ENCODE measurements at regions not wholly inside any gene's neighbourhood (a gene's known extent, or its start where the extent isn't known, plus 50 kb on each side); places are given as distances from the start of the nearest gene placed in this dataset.
"Not testable (repeated sequence)": the region's sequence is repeated elsewhere in the genome, so short reads cannot be mapped to it uniquely, and the experiment has no call there.

DNA sequence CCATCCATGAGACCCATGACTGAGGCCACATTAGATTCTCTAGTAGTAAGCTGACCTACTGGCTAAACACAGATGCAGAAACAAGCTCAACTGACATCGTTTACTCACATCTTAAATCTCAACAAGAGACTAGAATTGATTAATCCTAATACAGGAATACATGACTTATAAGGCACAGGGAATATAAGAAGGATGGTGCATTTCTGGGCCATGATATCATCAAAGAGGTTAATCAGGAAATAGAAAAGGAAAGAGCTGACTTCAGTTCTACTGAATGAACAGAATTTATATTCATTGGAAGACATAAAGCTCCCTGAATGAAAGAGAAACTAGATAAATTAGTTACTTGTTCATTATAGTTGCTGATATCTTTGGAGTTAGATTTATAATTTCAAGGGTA is 1406.5 kb downstream of the STIM2 start:
- intact Hi-C loops (cut with micrococcal nuclease) = no loop called here

DNA sequence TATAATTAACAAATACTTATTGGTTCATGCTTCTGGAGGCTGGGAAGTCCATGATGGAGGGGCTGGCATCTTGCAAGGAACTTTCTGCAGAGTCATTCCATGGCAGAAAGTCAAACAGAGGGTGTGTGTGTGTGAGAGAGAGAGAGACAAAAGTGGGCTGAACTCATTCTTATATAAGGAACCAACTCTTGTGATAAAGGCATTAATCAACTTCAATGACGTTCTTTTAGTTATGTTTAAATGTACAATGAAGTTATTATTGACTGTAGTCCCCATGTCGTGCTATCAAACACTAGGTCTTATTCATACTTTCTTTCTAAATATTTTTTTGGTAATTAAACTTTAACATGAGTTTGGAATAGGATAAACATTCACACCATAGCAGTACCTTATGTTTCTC is 1408.8 kb downstream of the STIM2 start:
- intact Hi-C loops (cut with micrococcal nuclease) = no loop called here

DNA sequence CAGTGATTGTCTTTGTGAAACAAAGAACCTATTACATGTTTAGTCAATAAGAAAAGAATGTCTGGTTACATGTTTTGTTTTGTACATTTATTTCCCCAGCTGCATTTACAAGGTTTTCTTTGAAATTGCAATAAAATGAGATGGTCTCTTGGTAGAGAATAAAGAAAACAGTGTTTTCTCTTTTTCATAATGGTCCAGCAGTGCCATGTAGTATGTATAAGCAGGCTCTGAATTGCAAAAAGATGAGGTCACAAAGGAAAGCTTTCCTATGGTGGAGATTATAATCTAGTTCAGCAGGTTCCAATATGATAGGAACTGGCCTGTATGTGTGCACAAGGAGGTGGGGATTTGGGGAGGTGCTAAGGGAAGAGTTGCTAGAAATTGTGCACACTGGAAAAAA is 1417.3 kb downstream of the STIM2 start:
- intact Hi-C loops (cut with micrococcal nuclease) = no loop called here

DNA sequence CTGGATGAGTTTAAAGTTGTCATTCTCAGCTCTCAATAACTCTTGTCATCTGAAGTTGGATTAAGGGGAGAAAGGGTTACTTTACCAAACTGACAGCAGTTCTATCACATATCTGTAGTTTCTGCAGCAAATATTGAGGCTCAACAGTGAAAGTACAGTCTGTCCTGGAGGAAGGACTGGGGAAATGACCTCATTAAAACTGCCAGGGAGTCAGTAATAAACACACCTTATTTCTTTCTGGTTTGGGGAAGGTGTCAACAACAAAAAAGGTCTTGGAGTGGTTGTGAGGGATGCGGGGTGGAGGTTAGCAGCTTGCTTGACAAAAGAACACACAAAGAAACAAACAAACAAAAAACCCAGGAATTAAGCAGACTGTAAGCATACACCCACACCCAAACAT is 1418.0 kb downstream of the STIM2 start:
- intact Hi-C loops (cut with micrococcal nuclease) = no loop called here

DNA sequence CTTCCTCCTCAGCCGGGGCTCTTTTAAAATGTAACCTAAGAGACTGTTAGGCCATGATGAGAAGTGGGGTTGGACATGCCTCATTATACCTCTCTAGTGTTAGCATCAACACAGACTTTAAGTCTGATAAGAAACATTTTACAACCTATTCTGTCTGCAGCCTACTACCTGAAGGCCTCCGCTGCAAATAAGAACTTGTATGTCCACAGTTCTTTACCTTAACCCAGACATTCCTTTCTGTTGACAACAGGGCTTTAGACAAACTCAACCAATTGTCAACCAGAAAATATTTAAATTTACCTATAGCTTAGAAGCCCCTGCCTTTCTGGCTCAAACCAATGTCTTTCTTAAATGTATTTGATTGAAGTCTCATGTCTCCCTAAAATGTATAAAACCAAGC is 1418.6 kb downstream of the STIM2 start:
- intact Hi-C loops (cut with micrococcal nuclease) = no loop called here

DNA sequence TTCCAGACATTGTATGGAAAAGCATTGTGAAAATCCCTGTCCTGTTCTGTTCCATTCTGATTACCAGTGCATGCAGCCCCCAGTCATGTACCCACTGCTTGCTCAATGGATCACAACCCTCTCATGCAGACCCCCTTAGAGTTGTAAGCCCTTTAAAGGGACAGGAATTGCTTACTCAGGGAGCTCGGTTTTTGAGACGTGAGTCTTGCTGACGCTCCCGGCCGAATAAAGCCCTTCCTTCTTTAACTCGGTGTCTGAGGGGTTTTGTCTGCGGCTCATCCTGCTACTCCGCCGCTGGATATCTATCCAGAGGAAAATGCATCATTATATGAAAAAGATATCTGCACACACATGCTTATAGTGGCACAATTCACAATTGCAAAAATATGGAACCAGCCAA is 1425.6 kb downstream of the STIM2 start:
- intact Hi-C loops (cut with micrococcal nuclease) = not testable (repeated sequence)

DNA sequence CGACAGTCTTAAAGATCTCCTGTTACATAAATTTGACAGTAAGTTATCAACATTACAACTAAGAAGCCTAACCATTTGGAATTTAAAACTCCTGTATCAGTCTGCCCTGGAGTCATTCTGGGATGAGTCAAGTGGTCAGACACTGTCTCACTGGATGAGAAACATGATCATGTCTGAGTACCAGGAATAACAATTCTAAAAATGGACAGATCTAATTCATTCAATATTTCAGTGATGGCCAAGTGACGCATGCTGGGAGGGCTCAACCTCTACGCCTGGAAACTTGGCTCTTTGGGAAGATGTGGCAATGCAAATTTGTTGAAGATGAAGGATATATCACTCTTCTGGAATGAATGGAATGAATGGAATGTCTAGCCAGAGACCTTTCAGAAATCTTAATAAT is 1427.2 kb downstream of the STIM2 start:
- intact Hi-C loops (cut with micrococcal nuclease) = no loop called here

DNA sequence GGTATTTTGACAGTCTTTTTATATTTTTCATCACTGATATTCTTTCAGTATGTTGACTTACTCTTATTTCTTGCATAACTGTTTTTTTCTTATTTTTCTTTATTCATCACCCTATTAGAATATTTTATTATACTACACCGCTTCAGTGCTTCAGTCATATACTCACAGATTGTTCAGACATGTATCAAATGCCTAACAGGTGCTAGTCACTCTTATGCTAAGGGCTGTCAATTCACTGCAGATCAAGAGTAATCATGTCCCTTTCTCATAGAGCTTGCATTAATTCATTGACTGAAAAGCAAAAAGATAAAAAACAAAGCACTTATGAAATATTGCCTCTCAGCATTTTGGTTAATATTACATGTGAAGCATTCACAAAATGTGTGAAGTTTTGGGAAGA is 1435.6 kb downstream of the STIM2 start:
- intact Hi-C loops (cut with micrococcal nuclease) = no loop called here

DNA sequence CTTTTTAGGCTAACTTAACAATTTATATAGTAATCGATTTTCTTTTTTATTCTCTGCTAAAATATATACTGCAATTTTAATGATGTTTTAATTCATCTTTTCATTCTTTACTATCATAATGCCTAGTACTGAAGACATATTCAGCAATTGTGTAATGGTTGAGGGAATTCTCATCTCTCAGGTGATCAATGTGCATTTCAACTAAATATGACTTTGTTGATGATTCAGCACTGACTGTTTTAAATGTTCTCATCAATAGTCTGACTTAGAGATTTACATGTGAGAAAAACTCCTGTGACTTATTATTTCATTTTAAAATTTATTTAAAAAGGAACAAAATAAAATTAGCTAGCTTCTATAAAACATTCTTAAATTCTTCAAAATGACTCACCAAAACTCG is 1450.3 kb downstream of the STIM2 start:
- intact Hi-C loops (cut with micrococcal nuclease) = no loop called here

DNA sequence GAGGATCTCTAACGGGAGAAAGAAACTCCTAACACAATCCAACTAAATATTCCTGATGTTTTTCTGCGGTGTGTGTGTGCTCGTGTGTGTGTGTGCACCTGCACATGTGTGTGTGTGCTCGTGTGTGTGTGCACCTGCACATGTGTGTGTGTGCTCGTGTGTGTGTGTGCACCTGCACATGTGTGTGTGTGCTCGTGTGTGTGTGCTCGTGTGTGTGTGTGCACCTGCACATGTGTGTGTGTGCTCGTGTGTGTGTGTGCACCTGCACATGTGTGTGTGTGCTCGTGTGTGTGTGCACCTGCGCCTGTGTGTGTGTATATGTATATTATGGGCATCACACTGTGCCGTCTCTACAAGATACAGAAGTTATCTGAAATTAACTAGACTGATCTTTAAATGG is 1451.9 kb downstream of the STIM2 start:
- intact Hi-C loops (cut with micrococcal nuclease) = not testable (repeated sequence)

DNA sequence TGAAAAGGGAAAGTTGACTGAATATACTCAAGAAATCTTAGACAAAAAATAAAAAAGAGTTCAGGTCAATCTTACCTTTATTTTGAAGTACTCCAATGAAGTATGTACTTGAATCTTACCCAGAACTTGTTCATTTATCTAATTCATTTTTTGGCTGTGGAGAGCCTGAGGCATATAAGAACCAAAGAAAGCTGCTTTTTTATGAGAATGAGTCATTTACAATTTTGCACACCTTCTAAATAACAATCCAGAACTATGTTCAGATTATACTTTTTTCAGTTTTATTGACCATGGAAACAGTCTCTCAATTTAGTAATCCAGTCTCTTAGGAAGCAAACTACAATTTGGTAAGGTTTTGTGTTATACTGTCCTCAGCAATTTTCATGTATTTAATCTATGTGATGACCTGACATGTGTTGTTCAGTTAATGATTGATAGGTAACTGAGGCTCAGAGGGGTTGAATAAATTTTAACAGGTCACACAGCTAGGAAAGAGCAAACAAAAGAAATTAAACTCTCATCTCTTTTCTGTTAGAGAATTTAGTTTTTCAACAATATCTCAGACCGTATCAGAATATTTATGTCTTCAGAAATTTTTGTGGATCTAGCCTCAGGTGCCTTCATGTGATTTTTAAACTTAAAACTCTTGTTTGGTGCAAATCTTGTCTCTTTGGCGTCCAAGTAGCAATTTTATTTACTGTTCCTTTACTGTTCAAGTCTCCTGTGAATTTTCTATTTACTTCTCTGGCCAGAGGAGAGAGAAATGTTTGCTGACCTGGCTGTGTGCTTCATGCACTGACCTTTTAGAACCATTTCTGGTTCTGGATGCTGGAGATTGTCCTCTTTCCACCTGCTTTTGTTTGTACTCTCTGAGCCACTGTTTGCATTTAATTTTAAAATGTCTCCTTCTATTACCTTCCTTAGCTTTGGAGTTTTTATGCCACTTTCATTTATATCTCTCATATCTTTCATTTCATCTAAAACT is 1453.4 kb downstream of the STIM2 start:
- intact Hi-C loops (cut with micrococcal nuclease) = no loop called here

DNA sequence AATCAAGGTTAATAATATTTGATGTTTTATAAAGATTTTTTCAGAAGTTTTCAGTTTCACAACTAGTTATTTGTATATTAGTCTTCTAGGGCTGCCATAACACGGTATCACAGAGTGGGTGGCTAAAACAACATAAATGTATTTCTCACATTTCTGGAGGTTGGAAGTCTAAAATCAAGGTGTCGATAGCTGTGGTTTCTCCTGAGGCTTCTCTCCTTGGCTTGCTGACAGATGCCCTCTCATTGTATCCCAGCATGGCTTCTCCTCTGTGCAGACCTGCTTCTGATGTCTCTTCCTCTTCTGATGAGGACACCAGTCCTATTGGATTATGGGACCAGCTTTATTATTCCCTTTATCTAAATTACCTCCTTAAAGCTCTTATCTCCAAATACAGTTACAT is 1456.6 kb downstream of the STIM2 start:
- intact Hi-C loops (cut with micrococcal nuclease) = no loop called here

DNA sequence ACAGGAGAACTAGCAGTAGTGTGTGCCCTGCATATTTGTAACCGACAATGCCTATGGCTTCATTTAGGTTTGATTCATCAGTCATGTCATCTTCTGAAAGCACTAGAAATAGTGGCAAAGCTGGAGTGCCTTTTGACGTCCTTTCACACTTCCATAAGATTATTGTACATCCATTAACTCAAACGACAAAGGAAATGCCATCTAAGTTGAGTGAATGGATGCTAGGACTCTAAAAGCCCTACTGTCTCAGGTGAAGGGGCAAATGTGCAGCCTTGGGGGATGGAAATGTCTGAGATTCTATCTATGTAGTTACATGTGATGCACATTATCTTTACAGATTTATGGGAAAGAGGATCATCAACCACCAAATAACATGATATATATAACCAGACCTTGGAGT is 1473.6 kb downstream of the STIM2 start:
- intact Hi-C loops (cut with micrococcal nuclease) = no loop called here

DNA sequence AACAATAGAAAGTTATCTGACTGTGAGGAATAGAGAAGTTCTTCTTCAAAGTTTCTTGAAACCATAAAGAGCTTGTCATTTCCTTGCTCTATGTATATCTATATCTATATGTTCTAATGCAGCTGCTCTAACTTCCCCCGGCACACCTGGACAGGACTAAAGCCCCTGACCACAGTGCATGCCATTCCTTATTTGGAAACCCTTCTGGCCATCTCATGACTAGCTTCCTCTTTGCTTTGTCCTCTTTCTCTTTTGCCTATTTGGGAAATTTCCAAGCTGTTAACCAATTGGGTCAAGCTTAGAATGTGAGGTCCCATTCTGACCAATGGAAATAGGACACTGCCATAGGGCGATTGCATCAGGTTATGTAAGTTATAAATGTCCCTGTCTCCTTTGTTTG is 1481.1 kb downstream of the STIM2 start:
- intact Hi-C loops (cut with micrococcal nuclease) = no loop called here

DNA sequence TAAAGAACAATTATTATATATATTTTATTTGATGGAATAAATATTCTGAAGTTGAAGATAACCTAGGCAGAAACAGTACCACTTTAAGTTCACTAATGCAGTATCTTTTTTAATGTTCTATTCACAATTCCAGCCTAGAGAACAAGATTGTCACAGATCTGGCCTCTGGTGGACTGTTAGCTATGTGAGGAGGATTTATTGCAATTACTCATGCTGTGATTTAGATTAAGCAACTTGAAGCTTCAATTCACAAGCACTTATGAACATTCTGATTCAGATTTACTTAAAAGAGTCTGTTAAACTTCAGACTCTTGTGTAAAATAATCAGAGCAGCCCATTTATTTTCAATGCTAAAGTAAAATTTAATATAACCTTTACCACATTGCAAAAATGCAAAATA is 1489.8 kb downstream of the STIM2 start:
- intact Hi-C loops (cut with micrococcal nuclease) = no loop called here

DNA sequence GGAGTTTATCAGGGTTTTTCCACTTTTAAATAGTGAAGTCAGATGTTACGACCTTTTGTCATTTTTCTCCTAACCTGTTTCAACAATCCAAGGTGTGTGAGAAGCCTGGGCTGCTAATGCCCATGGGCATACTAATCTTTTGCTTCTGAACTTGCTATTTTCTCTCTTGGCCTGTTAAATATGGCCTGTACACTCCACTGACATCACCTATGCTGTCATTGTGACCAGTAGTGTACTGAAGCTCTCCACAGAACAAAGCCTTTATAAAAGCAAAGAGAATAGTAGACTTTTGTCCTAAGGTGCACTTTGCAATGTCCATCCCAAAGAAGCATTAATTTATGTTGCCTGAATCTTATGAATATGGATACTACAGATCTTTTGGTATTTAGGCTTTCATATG is 1490.5 kb downstream of the STIM2 start:
- intact Hi-C loops (cut with micrococcal nuclease) = no loop called here

DNA sequence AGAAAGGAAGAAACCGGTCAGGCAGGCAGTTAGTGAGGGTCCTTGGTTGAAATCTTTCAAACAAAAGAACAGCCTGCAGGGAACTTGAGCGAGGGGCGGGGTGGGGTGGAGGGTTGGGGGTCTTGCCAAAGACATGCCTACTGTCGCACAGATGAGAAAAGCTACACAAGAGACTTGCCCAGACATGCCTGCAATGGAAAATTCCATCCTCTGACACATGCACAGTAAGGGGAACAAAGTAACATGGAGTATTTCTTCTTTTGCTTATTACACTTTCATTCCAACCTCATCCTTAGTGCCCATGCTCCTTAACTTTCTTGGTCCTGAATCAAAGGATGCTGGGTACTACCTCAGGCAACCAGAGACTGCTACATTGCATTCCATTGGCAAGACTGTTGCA is 1491.2 kb downstream of the STIM2 start:
- intact Hi-C loops (cut with micrococcal nuclease) = no loop called here

DNA sequence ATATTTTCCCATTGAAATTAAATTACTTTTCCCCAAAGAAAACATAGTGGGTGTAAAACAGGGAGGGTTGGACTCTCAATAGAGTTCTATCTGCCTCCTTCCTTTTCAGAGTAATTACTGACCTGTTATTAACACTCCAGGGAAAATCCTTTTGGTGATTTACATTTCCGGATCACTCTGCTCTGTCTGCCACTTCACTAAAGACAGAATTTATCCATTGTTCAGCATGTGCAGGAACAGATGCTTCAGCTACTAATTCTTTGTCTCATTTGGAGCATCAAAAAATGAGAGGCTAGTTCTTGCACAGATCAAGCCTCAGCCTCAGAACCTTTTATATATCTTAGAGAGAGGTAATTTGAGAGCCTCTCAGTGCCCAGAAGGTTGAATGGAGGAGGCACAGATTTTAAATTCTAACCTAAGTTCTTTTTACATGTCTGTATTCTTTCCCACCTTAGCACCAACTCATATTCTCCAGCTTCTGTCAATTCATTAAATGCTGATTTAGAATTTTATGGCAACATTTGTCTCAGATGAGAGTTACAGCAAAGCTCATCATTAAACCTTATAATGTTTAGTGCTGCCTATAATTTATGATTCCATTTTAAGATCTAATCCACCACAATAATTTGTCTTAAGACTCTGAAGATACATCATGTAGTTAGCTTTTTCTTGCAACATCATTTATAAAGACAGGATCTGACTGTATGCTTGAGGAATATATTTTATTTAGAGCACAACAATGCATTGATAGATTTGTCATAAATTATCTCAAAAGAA is 1494.4 kb downstream of the STIM2 start:
- intact Hi-C loops (cut with micrococcal nuclease) = no loop called here

DNA sequence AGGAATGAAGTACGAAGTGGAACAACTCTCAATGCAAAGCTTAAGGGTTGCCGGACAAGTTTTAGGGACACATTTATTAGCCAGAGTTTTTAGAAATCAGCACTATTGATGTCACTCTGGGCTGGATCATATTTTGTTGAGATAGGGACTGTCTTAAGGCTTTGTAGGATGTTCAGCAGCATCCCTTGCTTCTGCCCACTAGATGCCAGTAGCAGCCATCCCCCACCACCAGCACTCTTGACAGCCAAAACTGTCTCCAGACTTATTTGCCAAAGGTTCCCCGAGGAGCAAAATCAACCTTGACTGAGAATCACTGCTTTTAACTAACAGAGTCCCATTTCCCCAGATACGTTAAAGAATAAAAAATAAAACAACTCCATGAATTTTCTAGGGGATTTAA is 1497.3 kb downstream of the STIM2 start:
- intact Hi-C loops (cut with micrococcal nuclease) = no loop called here

DNA sequence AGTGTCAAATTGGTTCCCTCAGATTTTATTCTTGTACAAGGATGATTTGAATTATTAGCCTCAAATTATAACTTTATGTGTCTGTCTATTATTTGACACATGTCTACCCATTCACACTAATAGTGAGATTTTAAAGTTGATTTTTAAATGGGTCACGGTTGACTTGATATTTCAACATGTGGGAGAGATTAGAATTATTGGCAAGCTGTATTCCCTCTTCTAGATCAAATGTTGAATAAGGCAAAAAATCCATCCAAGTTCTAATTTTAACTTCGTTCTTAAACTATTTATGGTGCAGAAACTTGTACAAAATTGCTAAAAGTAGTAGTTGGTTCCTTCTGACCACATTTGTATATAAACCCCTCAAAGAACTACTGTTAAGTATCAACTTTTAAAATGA is 1498.0 kb downstream of the STIM2 start:
- intact Hi-C loops (cut with micrococcal nuclease) = no loop called here

DNA sequence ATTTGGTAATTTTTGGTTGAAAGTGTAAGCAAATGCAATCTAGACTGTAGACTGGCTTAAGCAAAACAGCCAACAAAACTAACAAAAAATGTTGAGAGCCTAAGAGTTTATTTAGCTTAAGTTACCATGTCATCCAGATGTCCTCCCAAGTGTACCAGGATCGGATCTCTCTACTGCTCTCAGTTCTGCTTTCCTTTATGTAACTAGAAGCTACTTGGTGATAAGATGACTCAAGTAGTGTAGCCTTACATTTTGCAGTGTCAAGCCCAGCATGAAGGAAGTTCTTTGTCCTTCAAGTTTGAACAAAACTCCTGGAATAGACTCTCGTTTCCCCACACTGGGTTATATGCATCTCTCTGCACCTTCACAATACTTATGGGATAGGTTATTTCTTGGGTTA is 1500.0 kb downstream of the STIM2 start:
- intact Hi-C loops (cut with micrococcal nuclease) = no loop called here

DNA sequence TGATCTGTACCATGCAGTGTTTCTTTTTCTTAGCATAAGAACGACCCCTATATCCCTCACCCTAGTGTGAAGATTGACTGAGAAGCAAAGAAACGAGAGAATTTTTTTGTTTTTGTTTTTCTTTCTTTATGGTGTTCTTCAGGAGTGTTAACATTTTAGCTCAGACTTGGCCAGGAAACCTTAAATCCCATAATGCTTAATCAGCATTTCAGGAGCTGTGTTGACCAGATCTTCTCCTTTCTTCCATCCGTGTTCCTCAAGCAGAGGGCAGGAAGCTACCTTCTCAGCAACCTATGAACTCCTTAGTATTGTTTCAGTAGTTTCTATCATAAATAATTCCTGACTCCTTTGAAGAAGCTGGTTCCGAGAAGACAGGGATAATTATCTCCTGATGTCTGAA is 1501.5 kb downstream of the STIM2 start:
- intact Hi-C loops (cut with micrococcal nuclease) = no loop called here

DNA sequence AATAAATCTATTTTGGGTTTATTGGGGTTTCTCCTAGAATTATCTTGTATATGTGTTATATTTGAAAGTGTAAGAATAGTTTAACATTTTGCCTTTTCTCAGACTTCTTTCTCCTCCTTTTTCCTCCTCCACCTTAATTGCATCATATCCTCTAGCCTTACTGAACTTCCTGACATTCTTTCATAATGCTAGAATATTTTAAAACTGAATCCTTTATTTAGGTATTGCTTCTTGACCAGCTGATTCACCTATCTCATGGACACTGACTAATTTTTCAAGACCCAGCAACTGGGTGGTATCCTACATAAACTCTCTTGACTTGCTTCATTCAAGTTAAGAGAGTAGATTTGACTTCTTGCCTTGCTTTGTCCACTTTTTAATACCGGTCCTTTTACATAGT is 1508.9 kb downstream of the STIM2 start:
- intact Hi-C loops (cut with micrococcal nuclease) = no loop called here

Data from T-helper 1 cell treated with Interleukin-12 subunit alpha and Interleukin-12 subunit beta and Interleukin-4 antibody, amounts not matched to agents 30 ng/mL and 1 ng/mL, for 36 hours (primary cell).